ENCODE measurements at regions not wholly inside any gene's neighbourhood (a gene's known extent, or its start where the extent isn't known, plus 50 kb on each side); places are given as distances from the start of the nearest gene placed in this dataset.

- TF ChIP-seq PAX5 (IDR thresholded peaks at IDR 0.05; ENCODE audit: borderline replicate concordance, low read depth, low read length), result no peak
- TF ChIP-seq ZZZ3 (IDR thresholded peaks at IDR 0.05; ENCODE audit: control insufficient read depth, insufficient read length, low read depth), result no peak
- TF ChIP-seq RCOR1 (conservative IDR thresholded peaks at IDR 0.05; ENCODE audit: low read depth, low read length), result no peak
- TF ChIP-seq CTCF (IDR thresholded peaks at IDR 0.05 in 2 of 3, conservative IDR thresholded peaks at IDR 0.05 in 1 of 3; ENCODE audit: control insufficient read depth in 2 of 3, extremely low read depth in 1 of 3, insufficient read depth in 1 of 3, low read depth in 3 of 3, low read length in 3 of 3), result no peak
- TF ChIP-seq SREBF2 (IDR thresholded peaks at IDR 0.05; ENCODE audit: low read length), result no peak
- TF ChIP-seq RFX5 (IDR thresholded peaks at IDR 0.05; ENCODE audit: low read depth, low read length), result no peak
- TF ChIP-seq RELA (IDR thresholded peaks at IDR 0.05; ENCODE audit: borderline replicate concordance, partially characterized antibody), result no peak
- no peak for TF ChIP-seq SUZ12 (IDR thresholded peaks at IDR 0.05; ENCODE audit: unreplicated experiment)
- no peak for TF ChIP-seq EZH2 (IDR thresholded peaks at IDR 0.05; ENCODE audit: borderline replicate concordance, control insufficient read depth, low read depth, low read length)
- TF ChIP-seq POLR2AphosphoS5 (IDR thresholded peaks at IDR 0.05; ENCODE audit: low read length), result no peak
These were observed 478.0 kb downstream of the BRINP1 start for GRCh38 chr9:118891213-118891612.

Data from GM12878 (cell line).